HG03565 (cell line): ENCODE measurements at regions not wholly inside any gene's neighbourhood (a gene's known extent, or its start where the extent isn't known, plus 50 kb on each side); places are given as distances from the start of the nearest gene placed in this dataset.

Experiments used
- ATAC-seq: cut with Tn5 transposase; IDR thresholded peaks from one replicate; pipeline ENCODE4 v1.9.1; 2021; ENCODE audit warnings: mild to moderate bottlenecking, moderate library complexity; ENCODE audit not compliant: unreplicated experiment

DNA sequence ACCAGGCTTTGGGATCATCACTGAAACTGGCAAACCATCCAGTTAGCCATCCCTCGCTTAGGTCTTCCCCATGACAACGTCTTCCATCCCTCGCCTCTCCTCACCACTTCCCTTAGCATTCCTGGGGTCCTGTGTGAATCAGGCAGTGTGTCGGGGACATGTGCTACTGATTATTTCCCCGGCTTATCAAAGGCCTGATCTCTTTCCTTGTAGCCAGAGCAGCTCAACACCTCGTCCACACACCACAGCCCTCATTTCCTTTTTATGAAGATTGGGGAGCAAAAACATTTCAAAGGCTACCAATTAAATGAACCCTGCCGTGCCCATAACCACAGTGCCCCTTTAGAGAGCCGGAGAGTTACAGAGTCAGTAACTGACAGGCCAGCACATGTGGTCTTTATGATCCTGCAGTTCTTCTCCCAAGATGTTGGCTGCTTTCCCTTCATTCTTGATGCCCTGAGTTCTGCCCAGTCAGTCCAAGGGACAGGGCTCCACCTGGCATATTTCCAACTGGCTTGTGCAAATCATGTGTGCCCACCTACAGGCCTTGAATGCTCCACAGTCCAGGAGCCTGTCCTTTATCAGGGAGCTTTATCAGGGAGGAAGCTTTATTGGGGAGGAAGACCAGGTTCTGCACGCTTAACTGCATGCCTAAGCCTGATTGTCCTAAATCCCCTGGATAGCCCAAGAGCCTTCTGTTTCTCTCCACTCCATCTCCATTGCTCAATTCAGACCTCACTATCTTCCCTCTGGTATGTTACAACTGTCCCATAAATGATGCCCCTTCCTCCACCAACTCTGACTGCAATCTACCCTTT lies 343.1 kb downstream of the CYRIA start:
- ATAC-seq, result no peak

- ATAC-seq, result no peak
Observed at GRCh38 chr2:16321872-16322271, 343.8 kb downstream of the CYRIA start.

- ATAC-seq, result no peak
Observed at GRCh38 chr2:16321256-16321655, 344.4 kb downstream of the CYRIA start.

DNA sequence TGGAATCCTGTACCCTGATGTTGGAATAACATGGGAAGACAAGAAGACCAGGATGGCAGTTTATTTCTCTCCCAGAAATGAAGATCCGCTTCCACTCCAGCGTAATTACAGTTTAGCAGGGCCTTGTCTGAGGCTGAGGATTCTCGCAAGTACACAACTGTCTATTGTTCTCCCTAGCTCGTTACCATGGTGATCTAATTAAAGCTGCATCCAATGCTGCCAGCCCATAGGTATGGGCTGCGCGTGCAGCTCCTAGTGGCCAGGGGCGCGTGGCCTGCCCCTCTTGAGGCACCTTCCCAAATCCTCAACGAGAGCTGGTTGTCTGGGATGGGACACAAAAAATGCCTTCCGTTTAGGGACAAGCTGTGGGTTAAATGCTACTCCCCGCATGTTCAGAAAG lies 344.9 kb downstream of the CYRIA start:
- no peak for ATAC-seq

DNA sequence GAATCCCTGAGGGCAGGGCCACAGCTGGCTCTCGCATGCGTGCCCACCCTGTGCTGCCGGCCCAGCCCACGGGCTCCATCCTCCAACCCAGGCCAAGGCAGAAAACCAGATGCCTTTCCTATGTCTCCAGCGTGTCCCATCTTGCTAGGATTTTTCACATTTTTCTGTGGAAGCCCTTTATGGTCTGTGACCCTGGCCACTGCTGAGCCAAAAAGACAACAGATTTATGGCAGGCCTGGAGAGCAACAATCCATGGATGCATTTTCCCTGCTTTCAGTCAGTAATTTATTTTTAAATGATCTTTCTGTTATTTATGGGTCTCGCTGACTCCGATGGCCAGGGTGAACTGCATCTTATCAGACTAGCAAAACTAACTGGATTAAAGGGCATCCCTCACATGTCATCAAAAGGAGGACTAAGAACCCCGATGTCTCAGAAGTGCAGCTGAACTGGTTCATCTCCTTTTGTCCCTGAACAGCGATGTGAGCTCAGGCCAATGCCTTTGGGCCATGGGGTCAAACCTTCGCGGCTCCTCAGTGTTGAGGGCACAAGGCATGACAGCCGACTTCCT lies 346.0 kb downstream of the CYRIA start:
- ATAC-seq, result no peak

GRCh38 chr2:16318474-16319195 lies 347.0 kb downstream of the CYRIA start:
- ATAC-seq, result peak; percentile 42

DNA sequence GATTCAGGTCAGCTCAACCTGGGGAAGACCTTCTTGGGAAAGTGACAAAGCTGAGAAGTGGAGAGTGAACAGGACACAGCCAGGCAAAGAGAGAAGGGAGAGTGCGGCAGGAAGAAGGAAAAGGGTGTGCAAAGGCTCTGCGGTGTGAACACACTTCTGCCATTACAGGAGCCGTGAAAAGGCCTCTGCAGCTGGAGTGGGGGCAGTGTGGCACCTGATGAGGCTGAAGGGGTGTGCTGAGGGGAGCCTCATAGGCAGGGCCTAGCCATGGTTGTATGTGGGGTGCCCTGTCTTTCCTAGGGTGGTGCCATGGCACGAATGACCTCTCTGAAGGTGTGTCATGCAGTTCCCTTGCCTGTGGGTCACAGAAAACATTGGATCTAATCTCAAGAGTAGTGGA lies 347.6 kb downstream of the CYRIA start:
- no peak for ATAC-seq

GRCh38 chr2:16317211-16317830 lies 348.3 kb downstream of the CYRIA start:
- ATAC-seq, result no peak

GRCh38 chr2:16316456-16317210 lies 349.0 kb downstream of the CYRIA start:
- ATAC-seq, result no peak

DNA sequence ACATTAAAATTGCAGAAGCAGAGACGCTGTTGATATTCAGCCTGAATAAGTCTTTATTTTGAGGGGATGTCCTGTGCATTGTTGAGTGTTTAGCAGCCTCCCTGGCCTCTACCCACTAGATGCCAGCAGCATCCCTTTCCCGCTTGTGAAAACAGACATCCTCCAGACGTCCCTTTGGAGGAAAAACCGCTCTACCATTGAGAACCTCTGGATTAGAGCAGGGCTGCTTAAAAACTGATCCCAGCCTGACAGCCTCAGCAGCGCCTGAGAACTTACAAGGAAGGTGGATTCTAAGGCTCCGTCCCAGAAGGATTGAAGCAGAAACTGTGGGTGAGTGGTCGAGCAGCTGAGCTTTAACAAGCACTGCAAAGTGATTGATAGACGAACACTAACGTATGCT lies 349.7 kb downstream of the CYRIA start:
- ATAC-seq, result no peak

DNA sequence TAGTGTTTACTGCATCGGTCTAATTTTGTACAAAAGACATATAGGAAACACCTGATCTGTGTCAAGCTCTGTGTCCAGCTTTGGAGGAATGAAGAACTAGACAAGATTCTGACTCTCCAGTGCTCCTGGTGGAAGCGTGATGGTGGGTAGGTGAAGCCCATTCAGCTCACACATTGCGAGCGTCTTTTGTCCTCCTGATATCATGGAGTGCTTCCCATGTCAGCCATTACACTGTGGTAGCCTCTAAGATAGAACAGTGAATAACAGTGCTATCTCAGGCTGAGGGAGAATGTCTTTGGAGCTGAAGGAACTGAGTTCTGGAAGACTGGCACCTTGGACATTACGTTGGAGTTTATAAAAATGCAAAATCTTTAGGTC lies 350.2 kb downstream of the CYRIA start:
- ATAC-seq, result no peak

- no peak for ATAC-seq
Observed at GRCh38 chr2:16314691-16315457, 350.8 kb downstream of the CYRIA start.

- no peak for ATAC-seq
Observed at GRCh38 chr2:16314001-16314400, 351.6 kb downstream of the CYRIA start.

GRCh38 chr2:16313235-16313975 lies 352.2 kb downstream of the CYRIA start:
- ATAC-seq, result no peak

DNA sequence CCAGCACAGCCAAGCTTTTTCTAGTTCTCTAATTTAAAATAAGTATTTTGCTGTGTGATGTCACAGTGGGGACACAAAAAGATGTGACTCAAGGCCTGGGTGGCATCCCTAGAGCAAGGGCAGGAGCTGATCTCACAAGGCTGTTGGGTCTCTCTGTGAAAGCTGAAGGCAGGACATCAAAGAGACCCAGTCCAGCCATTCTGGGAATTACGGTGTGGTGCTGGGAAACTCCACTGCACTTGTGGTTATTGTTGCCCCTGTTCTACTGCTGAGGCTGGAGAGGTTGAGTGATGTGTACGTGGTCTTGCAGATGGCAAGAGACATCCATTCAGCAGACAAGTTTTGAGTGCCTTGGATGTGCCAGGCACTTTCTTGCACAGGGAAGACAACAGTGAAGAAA lies 352.9 kb downstream of the CYRIA start:
- ATAC-seq, result no peak

DNA sequence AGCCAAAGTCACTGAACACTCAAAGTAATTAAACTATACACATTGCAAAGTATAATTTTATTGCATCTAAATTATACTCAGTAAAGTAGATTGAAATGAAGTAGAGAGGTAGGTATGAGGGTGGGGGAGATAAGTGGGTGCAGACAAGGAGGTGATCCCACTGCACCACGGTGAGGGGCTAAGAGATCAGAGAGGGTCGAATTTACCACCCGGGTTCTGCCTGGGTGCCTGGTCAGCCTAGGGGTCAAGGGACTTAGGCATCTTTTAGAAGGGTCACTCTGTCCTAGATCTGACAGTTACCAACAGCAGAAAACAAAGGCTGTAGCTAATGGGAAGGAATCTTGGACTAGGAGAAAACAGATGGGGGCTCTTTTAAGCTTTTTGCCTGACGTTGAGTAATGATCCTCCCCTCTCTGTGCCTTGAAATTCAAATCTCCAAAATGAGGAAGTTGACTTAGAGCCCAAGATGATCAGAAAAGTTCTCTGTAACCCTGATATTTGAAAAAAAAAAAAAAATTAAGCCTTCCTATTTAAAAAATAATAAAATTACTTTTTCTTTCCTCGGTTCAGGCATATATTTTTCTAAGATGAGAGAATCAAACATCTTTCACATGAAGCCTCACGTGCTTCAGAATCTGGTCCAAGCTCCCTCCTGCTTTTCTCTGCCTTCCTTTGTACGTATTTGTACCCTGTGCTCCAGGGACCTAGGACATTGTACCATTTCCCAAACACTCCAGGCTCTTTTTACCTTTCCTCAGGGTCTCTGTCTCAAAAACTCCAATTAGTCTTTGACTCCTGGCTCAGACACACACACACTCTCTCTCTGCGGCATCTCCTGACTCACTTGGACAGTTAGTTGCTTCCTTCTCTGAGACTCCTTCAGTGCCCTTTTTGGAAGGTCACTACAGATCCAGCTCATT lies 353.9 kb downstream of the CYRIA start:
- no peak for ATAC-seq

GRCh38 chr2:16308816-16309215 lies 356.8 kb downstream of the CYRIA start:
- ATAC-seq, result no peak

- no peak for ATAC-seq
Observed at GRCh38 chr2:16304876-16305590, 360.6 kb downstream of the CYRIA start.
